ENCODE measurements at regions not wholly inside any gene's neighbourhood (a gene's known extent, or its start where the extent isn't known, plus 50 kb on each side); places are given as distances from the start of the nearest gene placed in this dataset.
"Not testable (repeated sequence)": the region's sequence is repeated elsewhere in the genome, so short reads cannot be mapped to it uniquely, and the experiment has no call there.

DNA sequence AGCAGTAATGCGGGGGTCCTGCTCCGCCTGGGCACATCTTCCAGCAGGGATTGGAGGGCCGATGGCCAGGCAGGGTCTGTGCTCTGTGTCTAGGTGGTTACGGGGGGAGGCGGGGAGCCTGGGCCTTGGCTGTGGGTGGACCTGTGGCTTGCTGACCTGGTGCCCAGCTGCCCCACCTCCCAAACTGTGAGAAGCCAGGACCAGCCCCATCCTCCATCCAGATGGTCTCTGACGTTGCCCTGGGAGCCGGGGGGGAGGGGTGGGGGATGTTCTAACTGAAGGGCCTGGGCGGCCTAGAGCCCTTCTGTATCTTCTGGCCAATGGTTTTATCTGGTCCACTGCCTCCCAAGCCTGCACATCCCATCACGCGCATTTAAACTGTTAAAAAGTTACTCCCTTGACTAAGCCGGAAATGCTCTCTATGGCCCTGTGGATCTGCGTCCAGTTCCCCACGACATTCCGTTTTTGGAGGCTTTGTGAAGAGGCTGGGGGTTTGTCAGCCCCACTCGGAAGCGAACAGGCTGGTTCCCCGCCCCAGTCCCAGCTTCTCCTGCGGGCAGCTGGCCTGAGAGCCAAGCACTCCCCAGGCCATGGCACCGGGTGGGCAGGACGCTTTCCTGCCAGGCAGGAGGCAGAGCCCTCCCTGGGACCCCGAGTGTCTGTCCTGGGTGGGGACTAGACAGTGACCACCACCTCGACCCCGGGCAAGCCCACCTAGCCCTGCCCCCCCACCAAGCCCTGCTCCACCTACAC, 143.6 kb downstream of the IGLL1 start:
- not testable (repeated sequence) for DNase-seq

DNA sequence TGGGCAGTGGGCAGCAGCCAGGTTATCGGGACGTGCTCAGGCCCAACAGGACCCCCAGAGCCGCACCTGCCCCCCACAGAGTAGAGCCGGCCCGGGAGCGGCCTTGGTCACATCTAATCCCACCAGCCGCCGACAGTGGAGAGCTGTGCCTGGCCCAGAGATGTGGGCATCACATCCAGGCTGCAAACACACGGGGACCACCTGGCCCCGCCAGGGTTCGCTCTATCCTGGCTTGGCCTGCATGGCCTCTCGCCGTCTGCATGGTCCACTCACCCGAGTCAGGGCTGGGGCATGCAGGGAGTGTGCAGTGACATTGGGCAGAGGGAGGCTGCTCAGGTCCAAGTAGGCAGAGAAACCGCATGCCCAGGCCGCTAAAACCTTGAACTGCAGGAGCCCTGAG, 144.9 kb downstream of the IGLL1 start:
- not testable (repeated sequence) for DNase-seq

DNA sequence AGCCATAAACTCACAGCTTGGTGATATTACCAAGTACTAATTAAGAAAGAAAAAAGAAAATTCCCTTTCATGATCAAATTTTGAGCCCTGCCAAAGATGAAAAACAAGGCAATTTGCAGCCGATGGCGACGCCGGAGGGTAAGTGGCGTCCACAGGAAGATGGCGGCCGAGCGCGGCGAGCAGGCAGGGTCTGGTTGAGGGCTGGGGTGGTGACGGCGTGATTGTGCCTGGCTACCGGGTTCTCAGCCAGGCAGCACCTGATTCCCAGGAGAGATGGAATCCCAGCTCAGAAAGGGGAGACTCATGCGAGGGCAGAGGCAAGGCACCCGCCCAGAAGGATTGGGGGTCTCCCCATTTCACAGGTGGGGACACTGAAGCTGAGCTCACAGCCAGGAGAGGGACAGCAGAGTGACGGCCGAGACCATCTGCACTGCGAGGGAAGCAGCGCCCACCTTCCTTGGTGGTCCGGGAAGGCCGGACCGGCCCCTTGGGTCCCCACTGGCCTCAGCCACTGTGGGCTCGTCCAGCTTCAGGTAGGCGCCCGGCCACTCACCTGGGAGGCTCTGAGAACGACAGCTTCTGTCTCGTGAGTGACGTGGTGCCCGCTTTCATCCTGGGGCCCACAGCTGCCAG, 145.8 kb downstream of the IGLL1 start:
- not testable (repeated sequence) for DNase-seq

DNA sequence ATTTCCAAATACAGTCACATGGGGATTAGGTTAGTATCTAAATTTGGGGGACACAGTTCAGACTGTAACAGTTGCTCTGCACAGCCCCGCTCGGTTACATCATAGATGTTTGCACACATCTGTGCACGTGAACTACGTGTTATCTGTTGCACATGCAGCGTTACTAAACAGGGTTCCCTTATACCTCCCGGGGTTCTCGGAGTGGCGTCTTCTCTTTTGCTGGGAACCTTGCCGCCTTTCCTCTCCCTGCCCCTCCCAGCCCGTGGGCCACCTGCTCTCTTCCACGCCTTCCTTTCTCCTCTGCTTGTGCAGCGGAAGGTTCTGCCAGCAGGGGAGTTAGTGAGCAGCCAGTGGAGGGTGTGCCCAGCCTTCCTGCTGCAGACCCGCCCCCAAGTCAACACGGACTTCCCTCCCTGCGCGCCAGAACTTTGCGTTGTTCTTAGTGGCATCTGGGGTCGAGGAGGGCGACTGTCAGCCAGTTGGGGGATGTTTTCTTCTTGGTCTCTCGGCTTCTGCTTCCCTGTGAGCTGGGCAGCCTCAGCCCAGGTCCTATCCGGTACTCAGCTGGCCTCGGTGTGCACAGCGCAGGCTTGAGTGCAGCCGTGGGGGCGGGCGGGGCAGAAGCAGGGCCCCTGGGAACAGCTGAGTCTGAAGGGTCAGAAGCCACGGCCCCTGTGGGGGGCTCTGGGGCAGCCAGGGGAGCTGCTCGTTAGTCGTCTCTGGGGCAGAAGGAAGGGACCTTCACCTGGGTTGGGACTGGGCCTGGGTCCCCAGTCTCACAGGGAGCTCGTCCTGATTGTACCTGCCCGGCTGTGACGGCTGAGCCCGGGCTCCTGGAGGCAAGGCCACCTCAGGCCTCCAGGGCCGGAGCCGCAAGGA, 146.7 kb downstream of the IGLL1 start:
- peak; percentile 64 for DNase-seq

DNA sequence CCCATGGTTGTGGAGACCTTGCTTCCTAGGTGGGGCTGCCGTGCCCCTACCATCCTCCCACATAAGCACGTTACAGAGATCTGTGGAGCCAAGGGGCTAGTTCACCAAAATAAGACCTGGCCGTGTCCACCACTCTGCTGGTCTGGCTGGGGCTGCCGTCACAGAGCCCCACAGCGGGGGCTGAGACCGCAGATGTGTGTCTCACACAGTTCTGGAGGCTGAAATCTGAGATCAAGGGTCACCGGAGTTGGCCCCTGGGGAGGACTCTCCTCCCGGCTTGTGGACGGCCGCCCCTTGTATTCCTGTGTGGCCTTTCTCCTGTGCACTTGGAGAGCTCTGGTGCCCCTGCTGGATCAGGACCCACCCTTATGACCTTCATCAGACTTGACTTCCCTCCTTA, 147.4 kb downstream of the IGLL1 start:
- DNase-seq = not testable (repeated sequence)

DNA sequence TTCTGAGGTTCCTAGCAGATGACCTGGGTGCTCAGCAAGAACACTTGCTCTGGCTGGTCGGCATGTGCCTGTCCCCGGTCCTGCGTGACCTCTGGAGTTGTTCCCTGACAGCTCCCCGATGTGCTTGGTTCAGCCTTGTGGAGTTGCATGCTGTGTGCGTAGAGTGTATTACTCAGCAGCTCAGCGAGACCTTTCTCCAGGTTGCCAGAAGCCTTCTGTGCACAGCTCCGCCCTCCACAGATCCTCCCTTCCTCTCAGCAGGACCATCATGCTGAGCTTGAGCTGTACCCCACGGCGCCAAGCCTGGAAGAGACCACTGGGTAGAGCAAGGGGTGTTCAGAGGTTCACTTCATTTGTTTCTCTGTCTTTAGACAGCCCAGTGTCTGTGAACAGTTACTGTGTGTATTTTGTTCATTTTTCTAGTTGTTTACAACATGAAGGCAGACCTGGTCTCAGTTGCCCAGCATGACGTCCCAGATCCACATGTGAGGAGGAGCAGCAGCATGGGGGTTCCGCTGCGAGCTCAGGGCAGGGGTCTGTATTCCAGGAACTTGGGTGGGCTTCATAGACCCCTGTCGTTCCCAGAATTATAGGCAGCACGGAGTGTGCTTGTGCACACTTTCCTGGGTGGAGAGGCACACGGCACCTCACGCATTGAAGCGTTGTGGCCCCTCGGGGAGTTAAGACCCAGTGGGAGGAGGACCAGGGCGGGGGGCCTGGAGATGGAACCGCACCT, 148.6 kb downstream of the IGLL1 start:
- DNase-seq = no peak

DNA sequence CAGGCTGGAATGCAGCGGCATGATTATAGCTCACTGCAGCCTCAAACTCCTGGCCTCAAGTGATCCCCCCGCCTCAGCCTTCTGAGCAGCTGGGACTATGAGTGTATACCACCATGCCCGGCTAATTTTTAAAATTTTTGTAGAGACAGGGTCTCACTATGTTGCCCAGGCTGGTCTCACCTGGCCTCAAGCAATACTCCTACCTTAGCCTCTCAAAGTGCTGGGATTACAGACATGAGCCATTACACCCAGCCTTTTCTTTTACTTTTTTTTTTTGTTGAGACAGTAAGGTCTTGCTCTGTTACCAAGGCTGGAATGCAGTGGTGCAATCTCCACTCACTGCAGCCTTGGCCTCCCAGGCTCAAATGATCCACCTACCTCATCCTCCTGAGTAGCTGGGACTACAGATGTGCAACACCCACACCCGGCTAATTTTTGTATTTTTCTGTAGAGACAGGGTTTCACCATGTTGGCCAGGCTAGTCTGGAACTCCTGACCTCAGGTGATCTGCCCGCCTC, 155.5 kb downstream of the IGLL1 start:
- DNase-seq = not testable (repeated sequence)

DNA sequence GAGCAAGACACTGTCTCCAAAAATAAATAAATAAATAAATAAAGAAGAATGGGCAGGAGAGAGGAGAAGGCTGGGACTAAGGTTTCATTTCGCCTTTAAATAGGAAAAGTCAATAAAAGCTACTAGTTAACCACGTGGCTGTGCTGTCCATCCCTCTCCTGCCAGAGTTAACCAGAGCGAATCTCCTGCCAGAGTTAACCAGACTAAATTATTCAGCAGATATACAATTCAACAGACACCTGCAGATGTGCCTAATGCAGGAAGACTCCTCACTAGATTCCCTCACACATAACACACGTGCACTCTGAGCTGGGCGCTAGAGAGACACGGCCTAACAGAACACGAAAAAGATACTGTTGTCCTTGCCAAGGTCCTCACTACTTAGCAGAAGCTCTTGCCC, 156.1 kb downstream of the IGLL1 start:
- no peak for DNase-seq

DNA sequence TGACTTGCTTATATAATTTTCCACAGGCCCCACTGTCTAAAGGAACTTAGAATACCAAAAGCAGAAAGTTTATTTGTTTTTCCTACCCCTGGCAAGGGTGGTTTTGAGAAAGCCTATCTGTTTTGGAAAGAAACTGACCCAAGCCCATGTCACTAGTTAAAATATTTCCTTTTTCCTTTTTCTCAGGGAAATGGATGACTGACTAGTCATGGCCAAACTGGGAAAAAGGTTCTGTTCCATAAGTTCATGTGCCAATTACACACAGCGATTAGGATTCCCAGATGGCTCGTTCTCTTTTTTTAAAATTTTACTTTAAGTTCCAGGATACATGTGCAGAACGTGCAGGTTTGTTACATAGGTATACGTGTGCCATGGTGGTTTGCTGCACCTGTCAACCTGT, 157.8 kb downstream of the IGLL1 start:
- DNase-seq = not testable (repeated sequence)

DNA sequence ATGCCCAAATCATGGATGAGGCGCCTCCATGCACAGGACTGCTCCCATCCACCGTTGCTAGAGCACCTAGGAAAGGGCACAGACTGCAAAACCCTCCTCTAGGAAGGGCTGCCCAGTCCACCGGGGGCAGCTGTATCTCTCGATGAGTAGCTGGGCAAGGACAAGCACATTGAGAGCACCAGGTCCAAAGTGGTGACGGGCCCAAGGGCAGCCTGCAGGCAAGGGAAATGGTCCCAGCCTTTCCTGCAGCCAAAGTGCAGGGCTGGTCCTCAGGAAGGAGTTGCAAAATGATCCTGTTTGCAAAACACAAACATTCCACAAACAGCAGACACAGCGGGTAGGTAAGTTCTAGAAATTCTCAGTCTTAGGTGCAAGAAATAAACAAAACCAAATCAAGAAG, 158.8 kb downstream of the IGLL1 start:
- DNase-seq = not testable (repeated sequence)

DNA sequence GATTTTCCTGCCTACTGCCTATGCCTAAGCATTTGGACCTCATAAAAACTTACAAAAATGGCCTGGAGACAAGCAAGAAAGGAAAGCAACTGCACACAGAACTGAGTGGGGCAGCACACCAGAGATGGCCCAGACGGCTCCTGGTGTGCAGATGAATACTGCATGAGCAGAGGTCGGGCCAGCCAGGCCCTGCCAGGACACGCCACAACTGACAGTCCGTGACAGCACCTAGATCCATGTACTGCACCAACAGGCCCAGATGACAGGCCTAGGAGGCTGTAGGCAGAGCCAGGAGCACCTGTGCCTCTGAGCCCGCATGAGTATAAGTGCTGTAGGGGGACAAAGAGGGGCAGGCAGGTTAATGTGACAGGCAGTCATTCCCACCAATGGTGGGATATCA, 160.2 kb downstream of the IGLL1 start:
- no peak for DNase-seq

DNA sequence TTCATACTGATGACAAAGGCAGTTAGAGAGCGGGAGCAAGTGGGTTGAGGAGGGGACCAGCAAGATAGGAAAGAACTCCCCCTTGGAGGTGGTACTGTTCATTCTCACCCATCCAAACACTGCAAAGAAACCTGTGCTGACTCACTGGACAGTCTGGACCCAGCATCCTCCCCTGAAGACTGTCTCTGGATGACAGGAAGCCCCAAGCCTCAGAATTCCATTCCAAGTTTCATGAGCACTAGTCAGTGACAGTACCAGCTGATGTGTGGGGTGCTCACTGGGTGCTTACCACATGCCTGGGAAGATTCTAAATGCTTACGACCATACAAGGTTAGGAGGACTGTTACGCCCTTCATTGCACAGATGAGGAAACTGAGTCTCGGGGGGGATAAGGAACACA, 160.9 kb downstream of the IGLL1 start:
- DNase-seq = no peak

DNA sequence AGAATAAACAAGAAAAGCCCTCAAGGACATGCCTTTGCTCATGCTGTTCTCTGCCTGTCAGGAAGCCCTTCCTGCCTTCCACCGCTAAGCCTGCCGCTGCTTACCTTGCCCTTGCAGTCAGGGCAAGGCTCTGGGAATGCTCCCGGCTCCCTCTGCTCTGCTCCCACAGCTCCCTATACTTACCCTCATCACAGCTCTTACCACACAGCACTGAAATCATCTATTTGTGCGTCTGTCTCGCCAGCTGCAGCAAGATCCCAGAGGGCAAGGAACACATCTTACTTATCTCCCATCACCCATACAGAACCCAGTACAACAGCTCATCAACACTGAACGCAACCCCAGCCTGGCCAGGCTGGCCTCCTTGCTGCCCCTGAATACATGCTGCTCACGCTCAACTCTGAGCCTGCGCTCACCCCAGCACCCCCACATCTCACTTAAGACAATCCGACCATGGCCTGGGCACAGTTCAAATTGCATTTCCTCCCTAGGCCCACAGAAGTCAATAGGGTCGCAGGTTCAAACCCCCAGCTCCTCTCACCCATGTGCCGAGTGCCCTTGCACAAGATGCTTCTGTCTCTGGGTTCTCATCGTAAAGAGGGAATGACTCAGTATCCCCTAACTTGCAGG, 161.8 kb downstream of the IGLL1 start:
- no peak for DNase-seq

DNA sequence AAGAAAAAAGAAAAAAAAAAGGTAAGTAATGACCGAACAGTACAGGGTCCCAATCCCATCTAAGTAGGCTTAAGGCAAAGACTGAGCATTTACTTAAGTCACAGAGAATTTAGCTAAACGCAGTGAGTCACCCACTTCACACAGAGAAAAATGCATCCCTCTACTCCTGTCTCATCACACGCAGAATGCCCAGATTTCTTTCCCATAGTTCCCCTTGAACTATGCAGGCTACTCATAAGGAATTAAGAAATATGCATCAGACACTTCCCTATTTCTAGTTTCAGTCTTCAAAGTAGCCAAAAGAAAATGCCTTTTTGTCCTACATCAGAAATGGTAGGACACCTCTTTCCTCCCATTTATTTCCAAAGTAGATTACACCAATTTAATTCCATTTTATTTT, 162.8 kb downstream of the IGLL1 start:
- not testable (repeated sequence) for DNase-seq

DNA sequence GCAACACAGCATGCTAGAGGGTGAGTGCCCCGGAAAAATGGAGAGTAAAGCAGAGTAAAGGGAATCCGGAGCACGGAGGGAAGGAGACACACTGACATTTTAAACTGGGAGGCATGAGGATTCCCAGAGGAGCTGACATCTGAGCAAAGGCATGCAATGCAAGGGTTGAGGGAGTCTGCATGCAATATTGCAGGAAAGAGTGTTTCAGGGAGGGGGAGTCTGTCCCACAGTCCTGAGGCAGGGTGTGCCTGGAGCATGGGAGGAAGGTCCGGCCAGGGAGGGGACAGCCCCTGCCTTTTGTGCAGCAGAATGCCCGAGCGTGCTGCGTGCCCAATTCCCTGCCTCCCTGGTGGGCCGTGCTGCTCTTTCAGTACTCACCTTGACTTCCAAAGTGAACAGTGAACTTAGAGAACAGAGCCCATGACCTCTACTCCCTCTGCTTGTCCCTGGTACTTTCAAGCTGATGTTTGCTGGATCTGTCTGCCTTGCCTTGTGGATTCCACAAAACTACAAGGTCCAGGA, 163.9 kb downstream of the IGLL1 start:
- DNase-seq = not testable (repeated sequence)

DNA sequence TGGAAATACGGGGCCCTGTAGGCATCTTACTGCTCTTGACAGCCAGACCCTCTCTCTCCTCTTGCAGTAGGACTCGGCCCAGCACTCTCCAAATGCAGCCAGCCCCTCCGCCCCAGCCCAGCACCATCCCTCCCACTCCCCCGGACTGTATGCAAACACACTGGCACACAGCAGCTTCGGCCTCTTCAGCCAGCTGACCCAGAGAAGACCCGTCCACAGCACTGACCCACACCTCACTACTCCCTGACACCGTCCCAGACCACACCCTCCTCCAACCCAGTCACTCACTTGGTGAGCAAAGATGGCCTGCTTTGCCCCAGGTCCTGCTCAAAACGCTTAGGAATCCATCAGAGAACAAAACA, 164.6 kb downstream of the IGLL1 start:
- no peak for DNase-seq

DNA sequence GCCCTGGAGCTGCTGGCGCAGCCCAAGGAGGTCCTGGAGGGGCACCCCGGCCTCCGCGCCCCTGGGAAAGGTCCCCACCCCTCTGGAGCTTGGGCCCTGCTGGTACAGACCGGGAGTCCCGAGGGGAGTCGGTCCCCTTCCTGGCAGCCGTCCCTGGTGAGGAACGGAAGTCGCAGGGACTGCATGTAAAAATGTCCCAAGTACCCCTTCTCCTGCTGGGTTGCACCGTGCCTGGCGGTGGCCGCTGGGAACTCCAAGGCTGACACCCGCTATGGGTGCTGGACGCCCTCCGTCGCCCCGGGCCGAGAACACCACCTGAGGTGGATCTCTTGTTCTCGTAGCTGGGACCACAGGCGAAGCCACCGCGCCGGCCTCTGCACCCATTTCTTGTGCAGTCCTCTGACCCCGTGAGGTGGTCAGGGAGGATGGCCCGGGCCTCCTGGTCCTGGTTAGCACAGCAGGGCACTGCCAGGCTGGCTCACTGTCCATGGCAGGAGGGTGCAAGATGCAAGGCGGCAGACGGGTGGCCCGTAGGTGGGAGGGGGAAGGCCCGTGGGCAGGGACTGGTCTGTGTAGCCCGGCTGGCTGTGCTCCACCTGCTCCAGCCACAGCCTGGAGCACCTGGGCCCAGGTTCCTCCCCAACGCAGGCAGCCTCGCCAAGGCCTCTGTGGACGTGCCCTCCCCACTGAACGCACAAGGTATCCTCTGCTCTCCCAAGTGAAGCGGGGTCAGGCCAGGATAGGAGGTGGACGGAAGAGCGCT, 165.2 kb downstream of the IGLL1 start:
- DNase-seq = no peak

DNA sequence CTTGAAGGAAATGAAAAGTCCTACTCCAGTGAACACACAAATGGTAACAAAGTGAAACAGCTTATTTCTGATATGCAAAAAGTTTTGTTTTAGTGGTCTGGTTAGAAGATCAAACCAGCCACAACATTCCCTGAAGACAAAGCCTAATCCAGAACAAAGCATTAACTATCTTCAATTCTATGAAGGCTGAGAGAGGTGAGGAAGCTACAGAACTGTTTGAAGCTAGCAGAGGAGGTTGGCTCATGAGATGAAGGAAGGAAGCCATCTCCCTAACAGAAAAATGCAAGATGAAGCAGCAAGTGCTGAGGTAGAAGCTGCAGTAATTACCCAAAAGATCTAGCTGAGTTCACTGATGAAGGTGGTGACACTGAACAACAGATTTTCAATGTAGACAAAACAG, 168.4 kb downstream of the IGLL1 start:
- no peak for DNase-seq

DNA sequence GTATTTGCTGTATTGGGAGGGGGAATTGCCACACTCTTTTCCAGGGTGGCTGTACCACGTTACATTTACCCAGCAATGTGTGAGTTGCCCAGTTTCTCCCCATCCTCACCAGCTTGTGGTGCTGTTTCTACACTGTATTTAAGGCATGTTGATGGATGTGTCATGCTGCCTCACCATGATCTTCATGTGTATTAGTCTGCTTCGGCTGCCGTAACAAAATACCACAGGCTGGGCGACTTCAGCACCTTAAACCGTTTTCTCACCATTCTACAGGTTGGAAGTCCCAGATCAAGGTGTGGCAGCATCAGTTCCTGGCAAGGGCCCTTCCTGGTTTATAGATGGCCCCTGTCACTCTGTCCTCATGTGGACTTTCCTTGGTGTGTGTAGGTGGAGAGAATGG, 169.7 kb downstream of the IGLL1 start:
- DNase-seq = no peak

DNA sequence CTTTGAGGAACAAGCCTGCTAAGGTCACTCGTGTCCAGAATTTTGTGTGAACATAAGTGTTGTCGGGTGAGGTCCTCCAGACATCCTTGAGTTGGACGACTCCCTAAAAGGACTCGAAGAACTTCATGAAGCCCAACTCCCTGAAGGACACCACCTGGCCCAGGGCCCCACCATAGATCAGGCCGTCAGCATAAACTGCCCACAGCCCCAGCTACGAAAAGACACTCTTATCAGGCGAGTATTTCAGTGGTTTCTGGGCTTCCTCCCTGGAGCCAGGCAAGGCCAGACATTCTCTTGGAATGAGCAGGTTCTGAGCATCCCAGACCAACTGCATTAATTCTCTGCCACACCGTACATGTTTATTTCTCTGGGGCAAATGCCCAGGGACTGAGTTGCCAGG, 170.1 kb downstream of the IGLL1 start:
- no peak for DNase-seq

DNA sequence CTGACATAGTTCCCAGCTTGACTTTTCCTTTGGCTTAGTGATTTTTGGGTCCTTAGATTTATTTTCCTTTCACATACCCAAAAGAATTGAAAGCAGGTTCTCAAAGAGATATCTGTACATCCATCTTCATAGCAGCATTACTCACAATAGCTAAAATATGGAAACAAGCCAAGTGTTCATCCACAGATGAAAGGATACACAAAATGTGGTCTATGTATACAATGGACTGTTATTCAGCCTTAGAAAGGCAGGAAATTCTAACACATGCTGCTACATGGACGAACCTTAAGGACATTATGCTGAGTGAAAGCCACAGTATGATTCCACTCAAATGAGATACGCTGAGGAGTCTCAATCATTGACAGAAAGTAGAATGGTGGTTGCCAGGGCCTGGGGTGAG, 171.8 kb downstream of the IGLL1 start:
- DNase-seq = no peak
